HG03066 (cell line): ENCODE measurements at regions not wholly inside any gene's neighbourhood (a gene's known extent, or its start where the extent isn't known, plus 50 kb on each side); places are given as distances from the start of the nearest gene placed in this dataset.
A peak's percentile ranks its signal among the peaks of the same experiment; 100 is the strongest.

ENCODE experiments used
- ATAC-seq: cut with Tn5 transposase; IDR thresholded peaks from one replicate; pipeline ENCODE4 v1.9.1; 2021; ENCODE audit warnings: low read depth; ENCODE audit not compliant: unreplicated experiment

DNA sequence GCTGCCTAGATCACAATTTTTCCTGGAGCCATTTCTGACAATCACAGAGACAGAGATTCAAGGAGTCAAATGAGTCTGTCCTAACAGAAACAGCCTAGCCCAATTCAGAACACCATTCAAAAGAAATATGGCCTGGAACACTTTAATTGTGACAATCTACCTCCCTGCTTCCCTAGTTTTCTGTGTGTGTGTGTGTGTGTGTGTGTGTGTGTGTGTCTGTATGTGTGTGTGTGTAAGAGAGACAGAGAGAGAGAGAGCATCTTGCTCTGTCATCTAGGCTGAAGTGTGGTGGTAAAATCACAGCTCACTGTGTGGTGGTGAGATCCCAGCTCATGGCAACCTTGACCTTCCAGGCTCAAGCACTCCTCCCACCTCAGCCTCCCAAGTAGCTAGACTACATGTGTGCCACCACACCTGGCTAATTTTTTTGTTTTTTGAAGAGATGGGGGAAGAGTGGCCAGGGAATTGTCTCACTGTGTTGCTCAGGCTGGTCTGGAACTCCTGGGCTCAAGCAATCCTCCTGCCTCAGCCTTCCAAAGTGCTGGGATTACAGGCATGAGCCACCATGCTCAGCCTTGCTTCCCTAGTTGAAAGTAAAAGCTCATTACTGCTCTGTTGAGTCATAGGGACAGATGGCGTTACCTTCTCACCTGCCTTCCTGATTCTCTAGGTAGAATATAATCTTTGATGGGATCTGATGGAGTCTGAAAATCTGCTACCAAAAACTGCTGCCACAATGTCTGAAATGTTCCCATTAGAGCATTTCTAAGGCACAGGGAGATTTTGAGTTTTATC, 89.6 kb upstream of the BEND6 start:
- ATAC-seq = no peak

DNA sequence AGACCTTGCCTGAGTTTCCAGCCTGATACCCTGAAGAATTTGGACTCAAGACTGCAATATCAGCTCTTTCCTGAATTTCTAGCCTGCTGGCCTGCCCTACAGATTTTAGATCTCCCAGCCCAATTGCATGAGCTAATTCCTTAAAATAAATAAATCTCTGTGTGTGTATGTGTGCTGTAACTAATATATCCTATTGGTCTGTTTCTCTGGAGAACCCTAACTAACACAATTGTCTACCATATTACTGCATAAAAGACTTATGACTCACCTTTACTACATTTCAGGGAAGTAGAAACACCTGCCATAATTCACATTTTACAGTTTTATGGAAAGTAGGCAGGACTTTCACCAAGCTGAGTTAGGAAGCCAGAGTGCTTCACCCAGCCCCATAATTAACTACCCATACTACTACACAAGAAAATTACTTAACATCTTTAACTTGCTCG, 90.7 kb upstream of the BEND6 start:
- no peak for ATAC-seq

DNA sequence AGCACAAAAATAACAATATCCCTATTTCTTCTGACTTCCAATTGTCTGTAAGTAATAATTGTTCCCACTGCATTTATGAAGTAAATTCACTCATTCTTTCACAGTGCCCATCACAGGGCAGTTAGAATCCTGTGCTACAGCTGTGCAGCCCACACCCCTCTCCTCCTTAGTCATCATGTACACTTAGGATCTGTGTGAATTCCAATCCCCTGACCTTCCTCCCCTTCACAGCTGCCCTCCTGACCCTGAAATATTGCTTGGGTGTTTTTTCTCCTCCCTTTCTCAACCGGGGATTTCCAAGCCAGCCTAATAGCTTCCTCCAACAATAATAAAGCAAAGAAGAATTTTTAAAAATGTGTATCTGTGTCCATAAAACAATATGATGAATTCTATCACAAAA, 91.5 kb upstream of the BEND6 start:
- ATAC-seq = no peak

DNA sequence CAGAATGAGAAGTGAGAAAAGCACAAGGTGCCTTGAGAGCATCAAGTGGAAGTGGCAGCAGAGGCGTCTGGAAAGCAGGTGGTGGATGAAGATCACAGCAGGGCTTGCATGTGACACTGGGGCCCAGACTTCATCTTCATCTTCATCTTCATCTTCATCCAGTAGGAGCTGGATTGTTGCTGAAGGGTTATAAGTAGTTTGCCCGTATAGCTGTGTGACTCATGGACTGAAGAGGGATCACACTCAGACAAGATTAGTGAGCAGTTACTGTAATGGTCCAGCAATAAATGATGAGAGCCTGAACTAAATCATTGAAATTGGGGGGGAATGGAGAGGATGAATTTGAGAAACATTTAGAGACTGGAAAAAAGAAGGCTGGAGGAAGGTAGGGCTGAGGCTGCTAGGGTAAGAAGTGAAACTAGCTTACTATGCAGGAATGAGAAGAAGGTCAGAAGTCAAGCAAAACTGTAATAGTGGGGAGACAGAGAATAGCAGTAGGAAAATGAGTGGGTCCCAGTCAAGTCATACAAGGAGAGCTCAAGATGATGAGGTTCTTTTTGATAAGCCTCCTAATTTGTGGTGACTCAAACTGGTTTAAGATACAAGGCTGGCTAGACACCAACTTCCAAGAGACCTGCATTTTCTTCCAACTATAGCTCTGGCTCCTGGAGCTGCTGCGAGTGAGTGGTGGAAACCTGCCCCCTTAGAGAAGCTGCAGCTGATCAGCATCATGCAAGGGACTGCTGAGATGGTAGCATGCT, 92.3 kb upstream of the BEND6 start:
- ATAC-seq = no peak

DNA sequence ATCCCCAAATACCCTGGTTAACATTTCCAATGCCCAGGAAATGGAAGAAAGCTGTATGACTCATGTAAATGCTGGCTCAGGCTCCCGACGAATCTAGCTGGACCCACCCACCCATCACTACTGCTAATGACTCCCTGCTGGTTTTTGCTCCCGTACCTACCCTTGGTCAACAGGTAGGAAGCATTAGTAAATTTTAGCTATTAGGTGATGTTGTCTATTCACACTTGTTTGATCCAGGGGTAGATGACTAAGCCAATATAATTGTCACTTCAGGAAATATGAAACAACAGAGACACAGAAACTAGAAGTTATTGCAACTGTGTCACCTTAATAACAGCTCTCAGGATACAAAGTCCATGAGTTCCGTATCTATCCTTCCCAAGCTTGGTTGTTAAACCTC, 94.4 kb upstream of the BEND6 start:
- ATAC-seq = no peak

DNA sequence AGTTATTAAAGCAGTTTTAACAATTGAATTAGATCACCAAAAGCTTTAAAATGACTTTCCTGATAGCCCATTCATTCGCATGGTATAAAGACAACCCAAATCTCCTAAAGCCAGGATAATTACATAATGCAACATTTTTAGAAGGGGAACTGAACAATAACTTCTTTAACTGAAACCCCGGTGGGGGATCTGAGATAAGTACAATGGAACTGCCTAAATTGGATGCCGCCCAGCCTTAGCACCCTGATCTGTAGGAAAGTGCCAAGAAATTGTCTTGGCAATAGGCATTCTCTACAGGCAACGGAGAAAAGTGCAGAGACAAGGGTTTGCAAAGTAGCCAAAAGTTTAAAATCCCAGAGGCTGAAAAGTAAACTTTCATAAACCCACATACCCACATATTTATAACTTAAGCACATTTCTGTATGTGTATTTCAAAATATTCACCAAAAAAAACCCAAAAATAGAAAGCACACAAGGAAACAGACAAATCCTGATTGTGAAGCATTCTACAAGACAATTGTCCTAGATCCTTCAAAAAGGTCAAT, 98.8 kb upstream of the BEND6 start:
- no peak for ATAC-seq

DNA sequence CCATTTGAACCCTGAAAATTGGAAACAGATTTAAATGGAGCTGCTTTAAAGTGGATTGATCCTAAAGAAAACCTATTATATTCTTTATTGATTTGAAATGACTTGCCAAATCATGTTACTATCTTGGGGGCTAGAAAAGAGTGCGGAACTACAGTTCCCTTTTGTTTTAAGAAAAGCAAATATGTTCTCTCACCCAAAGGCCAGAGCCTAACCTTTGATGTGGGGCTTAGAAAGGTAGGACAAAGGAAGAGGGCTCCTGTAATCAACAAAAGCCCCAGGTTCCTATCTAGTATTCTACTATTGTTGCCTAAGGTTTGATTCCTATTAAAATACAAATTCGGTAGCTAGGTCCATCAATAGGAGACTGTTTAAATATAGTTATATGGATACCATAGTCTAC, 100.8 kb upstream of the BEND6 start:
- no peak for ATAC-seq

DNA sequence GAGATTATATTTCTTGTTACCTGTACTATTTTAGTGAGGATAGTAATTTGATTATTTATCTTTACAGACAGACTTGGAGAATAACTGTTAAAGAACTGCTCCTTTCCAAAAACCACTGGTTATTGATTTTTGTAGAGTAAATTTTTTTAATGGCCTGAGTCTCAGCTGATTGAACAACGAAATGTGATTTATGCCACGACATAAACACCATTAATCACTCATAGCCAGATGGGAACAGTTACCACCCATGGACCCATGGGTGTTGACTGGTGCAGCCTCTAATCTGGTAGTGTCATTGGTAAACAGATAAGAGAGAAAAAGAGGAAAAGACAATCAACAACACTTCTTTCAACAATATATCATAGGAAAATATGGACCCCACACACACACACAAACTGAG, 101.4 kb upstream of the BEND6 start:
- ATAC-seq = no peak

DNA sequence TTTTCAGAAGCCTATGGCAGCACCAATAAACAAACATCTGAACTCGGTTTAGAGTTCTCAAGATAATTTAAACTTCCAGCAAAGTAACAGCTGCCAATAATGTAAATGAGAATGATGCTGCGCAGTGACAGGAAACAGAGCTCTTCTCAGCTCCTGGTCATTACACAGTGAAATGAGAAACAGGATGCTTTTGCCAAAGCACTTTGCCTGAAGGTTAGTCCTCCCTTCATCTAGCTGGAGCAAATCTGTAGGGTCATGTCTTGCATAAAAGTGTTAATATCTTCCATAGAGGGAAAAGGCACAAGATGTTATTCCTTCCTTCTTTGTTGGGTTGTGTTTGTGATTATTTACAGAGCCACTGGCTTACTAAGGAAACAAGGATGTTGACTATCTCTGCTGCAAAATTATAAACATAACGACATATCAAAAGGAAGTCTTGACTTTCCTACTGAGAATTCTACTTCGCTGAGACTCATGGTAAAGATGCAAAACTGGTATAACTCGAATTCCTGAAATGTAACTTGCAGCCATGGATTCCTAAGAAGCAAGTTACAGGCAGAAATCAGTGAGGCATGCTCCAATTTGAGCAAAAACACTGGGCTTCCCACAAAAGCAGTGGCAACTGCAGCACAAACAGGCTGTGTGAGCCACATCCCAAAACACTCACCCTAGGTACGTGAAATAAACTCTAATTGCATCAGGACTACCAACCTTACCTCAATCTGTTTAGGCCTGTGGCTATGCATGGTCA, 102.5 kb upstream of the BEND6 start:
- ATAC-seq = peak; percentile 13

DNA sequence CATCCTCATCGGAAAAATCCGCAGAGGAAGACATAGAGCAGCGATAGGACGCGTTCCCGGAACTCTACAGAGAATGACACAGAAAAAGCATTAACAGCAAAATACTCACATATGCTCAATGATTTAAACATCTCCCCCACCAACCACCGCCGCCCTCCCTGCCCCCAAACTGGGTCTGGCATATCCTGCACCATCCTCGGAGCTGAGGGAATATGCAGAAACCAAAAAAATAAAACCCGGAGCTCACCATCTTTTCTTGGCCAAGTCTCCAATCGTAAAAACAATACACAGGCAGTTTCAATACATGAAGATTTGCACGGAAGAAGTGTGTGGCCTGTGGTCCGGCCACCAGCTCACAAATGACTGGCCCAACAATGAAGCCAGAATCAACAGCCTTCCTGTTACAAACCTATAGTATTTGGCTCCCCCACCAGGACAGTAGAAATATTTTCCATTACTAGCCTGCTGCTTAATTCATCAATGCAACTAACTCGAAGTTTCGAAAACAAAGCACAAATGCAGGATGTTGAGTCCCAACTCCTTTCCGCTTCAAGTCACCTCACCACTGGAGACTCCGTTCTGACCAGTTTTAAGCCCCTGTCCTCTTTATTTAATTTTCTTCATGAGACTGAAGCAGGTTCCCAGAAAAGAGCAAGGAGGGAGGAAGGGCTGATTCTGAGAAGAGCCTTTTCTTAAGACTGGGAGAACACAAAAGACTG, 103.2 kb upstream of the BEND6 start:
- peak; percentile 88 for ATAC-seq

DNA sequence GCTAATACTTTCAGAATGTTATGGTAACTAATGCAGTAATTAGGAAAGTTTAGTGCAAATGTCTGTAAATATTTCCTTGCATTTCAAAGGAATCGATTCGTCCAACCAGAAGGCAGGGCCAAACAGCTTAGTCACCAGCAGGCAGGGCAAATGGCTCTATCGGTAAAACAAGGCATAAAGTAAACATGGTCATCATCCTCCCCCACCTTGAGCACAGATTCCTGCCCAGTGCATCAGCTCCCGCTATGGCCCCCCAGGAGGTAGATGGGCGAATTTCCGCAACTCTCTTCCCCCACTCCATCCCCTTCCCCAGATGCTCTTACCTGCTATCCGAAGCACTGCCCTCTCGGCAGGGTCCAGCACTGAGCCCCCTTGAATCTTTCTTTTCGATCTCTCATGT, 103.8 kb upstream of the BEND6 start:
- ATAC-seq = peak; percentile 3

DNA sequence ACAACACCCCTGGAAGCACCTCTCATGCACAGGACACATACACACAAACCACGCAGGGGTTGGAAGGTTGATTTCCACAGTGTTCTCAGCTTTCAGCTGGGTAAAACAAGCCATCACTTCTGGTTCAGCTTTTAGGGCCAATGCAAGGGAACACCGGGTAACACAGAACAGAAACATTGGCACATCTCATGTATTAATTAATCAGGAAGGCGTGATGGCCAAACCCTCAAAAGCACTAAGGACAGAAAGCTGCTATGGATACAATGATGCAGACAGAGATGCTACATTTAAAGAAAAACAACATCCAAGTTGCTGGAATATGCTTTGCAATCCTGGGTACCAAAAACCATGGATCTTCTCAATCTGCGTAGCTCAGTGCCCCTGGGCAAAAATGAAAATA, 104.3 kb upstream of the BEND6 start:
- ATAC-seq = no peak

DNA sequence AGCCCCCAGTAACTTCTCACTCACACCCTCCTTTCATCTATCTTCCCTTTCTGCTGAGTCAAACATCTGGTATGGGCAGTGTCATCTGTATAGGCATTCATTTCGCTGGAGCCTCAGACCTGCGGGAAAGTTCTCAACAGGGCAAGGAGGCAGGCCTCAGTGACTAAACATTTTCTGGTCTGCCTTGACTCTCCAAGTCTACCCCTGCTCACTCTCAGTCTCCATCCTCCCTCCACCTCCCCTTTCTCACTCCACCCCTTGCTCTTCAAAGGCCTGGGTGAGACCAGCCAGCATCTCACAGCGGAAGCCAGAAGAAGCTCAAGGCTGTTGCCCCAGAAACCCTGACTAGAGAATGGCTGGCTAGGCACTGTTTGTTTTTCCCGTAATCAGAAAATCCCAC, 105.0 kb upstream of the BEND6 start:
- ATAC-seq = no peak

DNA sequence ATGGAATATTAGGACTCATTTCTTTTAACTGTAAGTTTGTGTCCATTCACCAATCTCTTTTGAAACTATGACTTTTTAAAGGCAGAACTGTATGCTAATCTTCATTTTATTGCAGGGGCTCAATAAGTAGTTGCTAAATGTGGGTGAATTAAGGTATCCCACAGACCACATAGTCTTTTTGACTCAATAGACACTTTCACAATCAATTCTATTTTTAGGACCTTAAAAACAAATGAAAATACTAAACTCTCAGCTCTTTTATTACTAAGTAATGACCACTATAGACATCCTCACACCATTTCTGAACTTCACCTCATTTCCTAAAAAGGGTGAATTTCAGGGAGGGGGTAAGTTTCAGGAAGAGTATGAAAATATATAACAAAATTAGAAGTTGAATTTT, 106.8 kb upstream of the BEND6 start:
- ATAC-seq = no peak

DNA sequence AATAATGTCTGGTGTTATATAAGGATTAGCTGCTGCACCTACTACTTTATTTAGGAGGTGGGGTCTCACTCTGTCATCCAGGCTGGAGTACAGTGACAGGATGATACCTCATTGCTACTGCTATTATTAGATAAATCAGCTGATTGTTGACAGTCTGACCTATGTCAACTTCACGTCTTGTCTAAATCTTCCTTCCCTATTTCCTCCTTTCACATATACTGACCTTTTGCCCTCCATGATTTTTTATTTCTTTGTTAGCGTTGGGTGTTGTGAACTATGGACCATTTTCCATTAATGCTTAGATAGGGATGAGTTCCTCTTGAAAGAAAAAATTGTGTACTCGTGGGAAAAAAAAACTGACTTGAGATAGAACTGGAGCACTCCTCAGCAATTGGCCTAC, 109.9 kb upstream of the BEND6 start:
- no peak for ATAC-seq

DNA sequence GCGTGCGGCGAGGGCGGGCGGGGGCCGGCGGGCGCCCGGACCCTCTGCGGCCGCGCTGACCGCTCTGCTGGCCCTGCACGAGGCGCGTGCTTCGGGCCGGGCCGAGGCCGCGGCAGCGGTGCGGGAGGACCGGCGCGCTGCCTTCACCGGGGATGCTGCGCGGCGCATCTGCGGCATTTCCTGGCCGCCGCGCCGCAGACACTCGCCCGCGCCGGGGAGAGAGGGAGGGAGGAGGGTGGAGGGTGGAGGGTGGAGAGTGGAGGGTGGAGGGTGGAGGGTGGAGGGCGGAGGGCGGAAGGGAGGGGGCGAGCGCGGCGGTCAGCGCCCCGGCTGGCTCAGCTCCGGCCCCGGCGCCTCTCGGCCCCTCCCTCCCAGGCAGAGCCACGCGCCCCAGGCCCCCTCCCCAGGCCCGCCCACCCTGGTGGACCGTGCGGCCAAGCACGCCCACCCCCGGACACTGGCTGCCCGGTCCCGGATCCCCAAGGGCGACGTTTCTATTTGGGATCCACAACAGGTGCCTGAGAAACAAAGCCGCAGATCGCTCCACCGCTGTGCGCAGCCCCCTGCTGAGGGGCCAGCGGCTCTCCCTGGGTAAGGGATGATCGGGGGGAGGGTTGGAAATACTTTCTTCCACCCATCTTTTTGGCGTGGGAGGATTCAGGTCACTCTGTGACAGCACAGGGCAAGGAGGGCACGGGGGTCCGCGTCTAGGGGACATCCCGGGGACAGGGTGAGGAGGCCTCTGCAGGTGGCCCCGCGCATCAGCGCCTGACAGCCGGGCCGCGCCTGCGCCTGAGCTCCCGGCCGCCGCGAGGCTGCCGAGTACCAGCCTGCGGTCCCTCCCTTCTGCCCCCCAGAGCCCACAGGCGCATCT, 111.2 kb upstream of the BEND6 start:
- peak; percentile 57 for ATAC-seq

DNA sequence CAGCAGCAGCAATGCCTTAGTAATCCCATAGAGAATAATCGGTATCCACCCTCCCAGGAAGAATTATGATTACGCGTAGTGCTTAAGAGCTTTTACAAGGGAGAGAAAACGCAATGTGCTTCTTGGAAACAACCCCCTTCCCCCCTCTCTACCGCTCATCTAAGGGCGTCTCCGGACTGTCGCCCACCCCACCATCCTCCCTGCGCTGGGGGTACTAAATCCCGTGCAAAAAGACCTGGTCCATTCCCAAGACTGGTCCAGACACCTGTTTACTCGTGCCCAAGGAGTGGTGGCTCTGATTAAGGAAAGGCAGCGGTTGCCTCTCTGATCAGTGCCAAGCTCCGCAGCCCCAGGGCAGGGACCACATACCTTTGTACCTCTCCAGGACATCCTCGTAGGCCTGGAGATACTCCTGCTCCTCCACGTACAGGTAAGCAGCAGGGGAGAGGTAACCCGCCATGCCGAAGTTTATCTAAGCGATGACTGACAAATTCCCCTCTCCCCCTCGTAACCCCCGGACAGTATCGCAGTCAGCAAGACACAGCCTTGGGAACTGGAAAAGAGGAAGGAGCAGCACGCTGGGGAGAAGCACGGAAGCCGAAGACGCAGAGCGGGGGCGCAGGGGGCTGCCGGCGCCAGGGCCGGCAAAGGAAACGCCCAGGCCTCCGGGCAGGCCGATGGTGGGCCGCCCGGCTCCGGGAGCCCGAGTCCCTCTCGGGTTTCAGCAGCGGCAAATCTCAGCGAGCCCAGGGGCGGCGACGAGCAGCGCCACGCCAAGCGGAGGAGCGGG, 112.0 kb upstream of the BEND6 start:
- ATAC-seq = peak; percentile 26

DNA sequence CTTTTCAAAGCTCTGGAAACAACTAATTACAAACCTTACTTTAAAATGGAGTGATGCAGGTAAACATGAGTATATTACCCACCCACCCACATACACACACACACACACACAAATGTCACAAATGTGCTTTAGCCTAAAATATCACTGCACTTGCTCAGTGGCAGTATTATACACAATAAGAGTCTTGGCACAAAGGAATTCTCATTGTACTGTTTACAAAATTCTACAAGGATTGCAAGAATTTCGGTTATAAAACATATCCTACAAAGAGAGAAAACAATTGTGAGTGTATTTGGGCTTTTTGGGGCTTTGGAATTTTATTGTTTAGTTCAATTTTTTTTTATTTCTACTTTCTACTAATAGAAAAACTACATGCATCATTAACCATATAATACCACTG, 113.2 kb upstream of the BEND6 start:
- no peak for ATAC-seq

DNA sequence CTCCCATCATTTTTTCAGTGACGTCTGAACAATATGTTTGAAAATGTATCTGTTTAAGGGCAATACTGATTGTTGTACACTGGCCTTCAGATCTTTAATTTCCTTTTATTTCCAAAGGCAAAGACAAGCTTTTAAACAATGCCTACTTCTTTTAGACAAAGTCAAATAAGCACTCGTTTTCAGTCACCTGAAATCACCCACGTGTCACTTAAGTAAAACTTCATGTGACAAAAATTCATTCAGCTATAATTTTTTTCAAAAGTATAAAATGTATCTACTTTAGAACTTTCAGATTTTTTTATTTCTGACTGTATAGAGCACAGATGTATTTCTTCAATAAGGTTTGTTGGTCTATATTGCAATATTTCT, 113.5 kb upstream of the BEND6 start:
- ATAC-seq = no peak
